HepG2 (cell line): ENCODE measurements at regions not wholly inside any gene's neighbourhood (a gene's known extent, or its start where the extent isn't known, plus 50 kb on each side); places are given as distances from the start of the nearest gene placed in this dataset.

ENCODE experiments used
- ATAC-seq: fragments of 200-7000 bp; cut with Tn5 transposase; 3 replicates; pipeline ENCODE4 v1.9.1; 2020; ENCODE audit warnings: mild to moderate bottlenecking, moderate library complexity
- BruUV-seq: library from RNA; stranded (reverse); fragments of 400-500 nt; replicated peaks from 2 replicates; lab custom pipeline; 2021; lab: Mats Ljungman, UMichigan
- CTCF ChIA-PET: fragments of 300-600 bp; formaldehyde crosslinking; extraction: SDS; loops from one replicate; lab custom pipeline; 2021; ENCODE audit warnings: low total read pairs, inconsistent platforms, low intra/inter-chr PET ratio; lab: Yijun Ruan, JAX
- POLR2A ChIA-PET: fragments of 350-600 bp; sonication (Branson Sonifier 250); formaldehyde crosslinking; loops from one replicate; lab custom pipeline; 2020; ENCODE audit warnings: antibody characterized with exemption, inconsistent platforms; lab: Yijun Ruan, JAX
- DNase-seq: peaks from one replicate; pipeline ENCODE4 v3.0.0-alpha.2; 2015; ENCODE audit warnings: low spot score
- FAIRE-seq: peaks from 3 replicates; lab custom pipeline; 2011; peaks lifted over from hg19 to GRCh38; lab: Jason Lieb, UNC
- H2AFZ ChIP-seq: one replicate; pipeline ENCODE4 v1.6.1; 2011; ENCODE audit warnings: low read length, inconsistent platforms
- H3K27ac ChIP-seq: fragments of 300-600 bp; 3 replicates; pipeline ENCODE4 v1.8.0; 2011; ENCODE audit warnings: mixed run types, mild to moderate bottlenecking, mixed read lengths, low read length, inconsistent platforms; ENCODE audit not compliant: insufficient read depth; ENCODE audit errors: extremely low read length
- H3K27me3 ChIP-seq, 2 experiments: fragments of 200-600 bp in 1 of 2; 2 replicates in 1 of 2; 3 replicates in 1 of 2; pipeline versions ENCODE4 v1.6.0 to v1.8.0; 2011; ENCODE audit warnings: low read length in 2 of 2, mild to moderate bottlenecking in 2 of 2, moderate library complexity in 2 of 2, inconsistent platforms in 1 of 2; ENCODE audit not compliant: insufficient read depth in 2 of 2, control insufficient read depth in 1 of 2
- H3K36me3 ChIP-seq, 2 experiments: fragments of 200-600 bp in 1 of 2; replicated peaks in 1 of 2; 2 replicates in 1 of 2; 3 replicates in 1 of 2; pipeline versions ENCODE4 v1.5.1 to v1.8.0; 2011; ENCODE audit warnings: low read length in 2 of 2, inconsistent platforms in 1 of 2; ENCODE audit not compliant: insufficient read depth in 2 of 2, control insufficient read depth in 1 of 2
- H3K4me1 ChIP-seq: 2 replicates; pipeline ENCODE4 v1.5.1; 2012; ENCODE audit warnings: low read length, inconsistent platforms; ENCODE audit not compliant: insufficient read depth
- H3K4me2 ChIP-seq: 2 replicates; pipeline ENCODE4 v1.6.0; 2011; ENCODE audit warnings: low read depth, low read length, inconsistent platforms
- H3K4me3 ChIP-seq, 3 experiments: fragments of 200-600 bp in 1 of 3; sonication (generic), shearing (Covaris generic) in 1 of 3; replicated peaks in 1 of 3; 2 replicates each; pipeline ENCODE4 v1.5.1; 2011 to 2016; ENCODE audit warnings: low read length in 3 of 3, inconsistent platforms in 2 of 3, low read depth in 2 of 3, mild to moderate bottlenecking in 2 of 3, control low read depth in 1 of 3, mixed read lengths in 1 of 3; ENCODE audit not compliant: insufficient read depth in 1 of 3
- H3K79me2 ChIP-seq: one replicate; pipeline ENCODE4 v1.6.1; 2011; ENCODE audit warnings: low read length, inconsistent platforms; ENCODE audit not compliant: insufficient read depth
- H3K9ac ChIP-seq: 2 replicates; pipeline ENCODE4 v1.6.0; 2011; ENCODE audit warnings: mild to moderate bottlenecking, low read depth, low read length, inconsistent platforms; ENCODE audit not compliant: insufficient read depth
- H3K9me3 ChIP-seq: 2 replicates; pipeline ENCODE4 v1.5.1; 2012; ENCODE audit warnings: mild to moderate bottlenecking, low read length
- H4K20me1 ChIP-seq: 2 replicates; pipeline ENCODE4 v1.6.0; 2011; ENCODE audit warnings: inconsistent platforms, mild to moderate bottlenecking, low read length, moderate library complexity; ENCODE audit not compliant: insufficient read depth
- ATRX ChIP-seq: sonication (generic); formaldehyde crosslinking; IDR thresholded peaks from 2 replicates; pipeline ENCODE4 v1.4.0; 2020; ENCODE audit warnings: missing genetic modification reagents, borderline replicate concordance
- KDM1A ChIP-seq: IDR thresholded peaks from 2 replicates; pipeline ENCODE4 v1.6.1; 2016; ENCODE audit warnings: missing compliant biosample characterization
- ZBTB2 ChIP-seq: sonication (generic); formaldehyde crosslinking; IDR thresholded peaks from 2 replicates; pipeline ENCODE4 v1.8.0; 2022; ENCODE audit warnings: low read depth, missing genetic modification reagents
- ZBTB39 ChIP-seq: sonication (generic); formaldehyde crosslinking; IDR thresholded peaks from 2 replicates; pipeline ENCODE4 v1.5.0; 2020; ENCODE audit warnings: missing genetic modification reagents
- WGBS: methylation state at CpG from one replicate; pipeline ENCODE4 v1.1.6; 2017; ENCODE audit warnings: low lambda C conversion rate; 5-methylcytosine and 5-hydroxymethylcytosine counted together
- in situ Hi-C: cut with HindIII; loops from 2 replicates; pipeline ENCODE4 v1.10.0; 2017; ENCODE audit warnings: low pct_unique_long_range_greater_than_20kb; ENCODE audit not compliant: extremely low pct_ligation_motif_present
- intact Hi-C: fragments of 100-400 bp; cut with micrococcal nuclease; formaldehyde crosslinking; loops from one replicate; pipeline ENCODE4 v1.10.0; 2022; ENCODE audit not compliant: unreplicated experiment

- TF ChIP-seq ZBTB2 (CRISPR knock-in tag): no peak
Measured at GRCh38 chr4:135594521-135594920, 1392.9 kb upstream of the PABPC4L start (continued).

- 0% methylated on average over 1 of the region's 1 CpG for WGBS
- H3K9ac ChIP-seq: no peak overlapping the region
- no peak overlapping the region for H2AFZ ChIP-seq
- no peak overlapping the region for H3K4me2 ChIP-seq
- H3K4me1 ChIP-seq: no peaks in the 10 kb centered on the region
- intact Hi-C loops (no loop called here), in situ Hi-C loops (no loop called here)
- no peak overlapping the region for H3K4me3 ChIP-seq
- TF ChIP-seq KDM1A (CRISPR knock-in tag): no peak
- TF ChIP-seq ATRX (CRISPR knock-in tag): no peak
- TF ChIP-seq ZBTB39: no peak
- TF ChIP-seq, all 625 proteins: peak for 0
- DNase-seq (no peak), ATAC-seq (no peak), FAIRE-seq (no peak)
- POLR2A ChIA-PET: no interaction called here
- Histone ChIP-seq H3K79me2 (no peaks in the 10 kb centered on the region), H4K20me1 (no peaks in the 10 kb centered on the region), H3K27me3 (no peaks in the 10 kb centered on the region), H3K9me3 (no peaks in the 10 kb centered on the region), H3K27ac (no peak overlapping the region), H3K36me3 (no peaks in the 10 kb centered on the region)
- no TSS peak for BruUV-seq
- CTCF ChIA-PET: no interaction called here
Measured at GRCh38 chr4:135575041-135575440, 1373.5 kb upstream of the PABPC4L start.
